ENCODE measurements at regions not wholly inside any gene's neighbourhood (a gene's known extent, or its start where the extent isn't known, plus 50 kb on each side); places are given as distances from the start of the nearest gene placed in this dataset.

GRCh38 chr11:80842246-80842645 is 1401.4 kb upstream of the TENM4 start:
- TF ChIP-seq ZNF274 (IDR thresholded peaks at IDR 0.05; ENCODE audit: low read depth, low read length) (no peak), YY1 (IDR thresholded peaks at IDR 0.05; ENCODE audit: insufficient read depth, insufficient read length) (no peak)
